Brain pericyte (primary cell): ENCODE measurements at regions not wholly inside any gene's neighbourhood (a gene's known extent, or its start where the extent isn't known, plus 50 kb on each side); places are given as distances from the start of the nearest gene placed in this dataset.

Experiments used
- DNase-seq: peaks from one replicate; pipeline ENCODE4 v3.0.0-alpha.2; 2012; ENCODE audit warnings: low read depth, low spot score

GRCh38 chr5:61784341-61784740, 452.3 kb downstream of the ZSWIM6 start:
- no peak for DNase-seq

GRCh38 chr5:61788548-61788947, 456.5 kb downstream of the ZSWIM6 start:
- DNase-seq, result no peak

DNA sequence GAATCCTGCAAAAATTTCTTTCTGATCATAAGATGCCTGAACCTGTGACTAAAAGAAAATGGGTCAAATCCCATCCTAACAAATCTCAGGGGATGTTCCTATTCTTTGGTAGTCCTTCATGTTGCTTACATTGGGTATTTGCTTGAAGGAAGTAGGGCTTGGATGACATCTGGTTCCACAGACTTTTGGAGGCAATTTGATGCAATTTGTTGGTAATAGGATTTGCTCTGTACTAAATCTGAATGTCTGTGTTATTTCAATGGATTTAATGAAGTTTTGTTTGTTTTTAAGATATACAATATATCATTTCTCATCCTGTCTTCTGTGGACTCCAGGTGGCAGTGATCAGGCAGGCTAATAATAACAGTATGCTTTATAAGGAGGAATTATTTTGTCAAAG, 457.9 kb downstream of the ZSWIM6 start:
- no peak for DNase-seq

GRCh38 chr5:61790678-61791077, 458.6 kb downstream of the ZSWIM6 start:
- DNase-seq, result no peak

GRCh38 chr5:61796773-61797172, 464.7 kb downstream of the ZSWIM6 start:
- DNase-seq, result no peak

DNA sequence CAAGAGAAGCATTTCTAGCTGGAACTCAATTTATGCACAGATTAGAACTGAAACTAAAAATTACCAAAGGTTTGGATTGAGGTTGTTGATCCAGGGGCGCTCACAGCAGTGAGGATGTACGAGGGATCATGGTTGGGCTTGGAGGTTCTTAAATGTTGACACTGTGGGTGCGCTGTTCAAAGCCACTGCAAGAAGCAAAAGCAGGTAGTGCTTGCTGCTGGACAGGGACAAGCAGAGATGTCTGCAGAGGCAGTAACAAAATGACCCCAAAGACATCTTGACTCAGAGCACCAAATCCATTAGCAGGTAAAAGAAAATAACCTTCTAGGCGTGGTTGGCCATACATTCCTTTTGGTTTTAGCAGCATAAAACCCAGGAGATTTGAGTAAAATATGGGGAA, 468.4 kb downstream of the ZSWIM6 start:
- no peak for DNase-seq

- DNase-seq, result no peak
These were observed 469.1 kb downstream of the ZSWIM6 start for GRCh38 chr5:61801174-61801573.

- DNase-seq, result no peak
These were observed 470.4 kb downstream of the ZSWIM6 start for GRCh38 chr5:61802456-61802855.

- DNase-seq, result no peak
These were observed 473.0 kb downstream of the ZSWIM6 start for GRCh38 chr5:61805101-61805500.

- DNase-seq, result no peak
These were observed 474.5 kb downstream of the ZSWIM6 start for GRCh38 chr5:61806491-61807020.

GRCh38 chr5:61808091-61808490, 476.0 kb downstream of the ZSWIM6 start:
- no peak for DNase-seq

DNA sequence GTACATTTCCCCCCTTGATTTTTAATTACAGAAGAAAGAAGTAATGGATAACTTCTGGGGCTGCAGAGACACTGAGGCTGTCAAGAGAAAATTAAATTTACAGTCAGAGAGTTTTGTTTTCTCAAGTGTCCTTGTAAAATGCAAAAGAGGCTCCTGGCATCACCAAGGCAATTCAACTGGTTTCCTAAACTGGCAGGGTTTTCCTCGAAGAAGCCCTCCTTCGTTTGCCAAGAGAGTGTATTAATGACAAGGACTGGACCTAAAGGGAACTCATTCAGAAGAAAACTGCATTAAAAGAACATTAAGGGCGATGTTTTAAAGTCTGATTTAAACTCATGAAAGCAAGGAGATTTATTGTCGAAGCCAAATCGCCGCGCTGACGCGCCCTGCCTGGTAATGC, 476.9 kb downstream of the ZSWIM6 start:
- DNase-seq, result no peak

GRCh38 chr5:61809651-61810050, 477.6 kb downstream of the ZSWIM6 start:
- DNase-seq, result no peak

DNA sequence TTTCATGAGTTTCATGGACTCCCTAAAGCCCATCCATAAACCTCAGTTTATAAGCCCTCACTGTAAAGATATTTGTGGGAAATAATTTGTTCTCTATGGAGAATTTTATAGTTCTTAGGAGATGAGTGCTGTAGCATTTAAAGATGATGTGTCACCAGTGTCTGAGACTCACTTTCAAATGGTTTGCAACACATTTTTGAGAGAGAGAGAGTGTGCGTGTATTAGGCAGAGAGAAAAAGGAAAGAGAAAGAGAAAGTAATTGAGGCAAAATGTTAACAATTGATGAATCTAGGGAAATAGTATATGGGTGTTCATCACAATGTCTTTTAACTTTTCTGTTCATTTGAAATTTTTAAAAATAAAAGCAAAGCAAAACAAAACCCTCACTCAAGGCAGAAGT, 479.0 kb downstream of the ZSWIM6 start:
- DNase-seq, result no peak

DNA sequence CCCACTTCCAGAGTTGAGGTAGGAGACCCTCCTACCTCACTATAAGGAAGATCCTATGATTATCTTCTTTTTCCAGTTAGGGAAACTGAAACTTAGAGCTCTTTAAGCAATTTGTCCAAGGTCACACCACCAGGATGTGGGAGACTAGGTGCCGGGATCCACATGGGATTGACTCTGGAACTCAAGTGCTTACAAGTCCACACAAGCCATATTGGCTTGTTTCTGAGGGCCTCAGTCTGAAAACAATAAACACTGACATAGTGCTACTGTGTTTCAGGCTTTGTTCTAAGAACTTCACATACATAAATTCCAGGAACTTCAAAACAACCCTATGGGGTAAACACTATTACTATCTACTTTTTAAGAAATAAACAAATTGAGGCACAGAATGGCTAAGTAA, 481.3 kb downstream of the ZSWIM6 start:
- no peak for DNase-seq

DNA sequence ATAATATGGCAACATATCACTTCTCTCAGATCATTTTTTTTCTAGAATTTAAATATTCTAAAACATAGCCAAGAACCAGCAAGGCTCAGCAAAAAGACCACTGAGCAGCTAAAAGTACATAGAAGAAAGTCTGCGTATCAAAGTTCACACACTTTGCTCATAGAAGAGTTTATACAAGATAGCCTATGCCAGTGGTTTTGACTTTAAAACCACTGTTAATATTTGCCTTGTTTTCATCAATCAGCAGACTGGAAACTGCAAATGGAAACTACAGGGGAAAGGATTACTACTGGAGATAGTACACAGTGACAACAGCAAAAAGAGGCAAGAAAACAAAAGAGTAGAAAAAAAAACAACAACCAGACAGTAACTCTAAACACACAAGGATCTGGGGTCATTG, 483.3 kb downstream of the ZSWIM6 start:
- DNase-seq, result no peak

GRCh38 chr5:61816146-61816545, 484.1 kb downstream of the ZSWIM6 start:
- no peak for DNase-seq

DNA sequence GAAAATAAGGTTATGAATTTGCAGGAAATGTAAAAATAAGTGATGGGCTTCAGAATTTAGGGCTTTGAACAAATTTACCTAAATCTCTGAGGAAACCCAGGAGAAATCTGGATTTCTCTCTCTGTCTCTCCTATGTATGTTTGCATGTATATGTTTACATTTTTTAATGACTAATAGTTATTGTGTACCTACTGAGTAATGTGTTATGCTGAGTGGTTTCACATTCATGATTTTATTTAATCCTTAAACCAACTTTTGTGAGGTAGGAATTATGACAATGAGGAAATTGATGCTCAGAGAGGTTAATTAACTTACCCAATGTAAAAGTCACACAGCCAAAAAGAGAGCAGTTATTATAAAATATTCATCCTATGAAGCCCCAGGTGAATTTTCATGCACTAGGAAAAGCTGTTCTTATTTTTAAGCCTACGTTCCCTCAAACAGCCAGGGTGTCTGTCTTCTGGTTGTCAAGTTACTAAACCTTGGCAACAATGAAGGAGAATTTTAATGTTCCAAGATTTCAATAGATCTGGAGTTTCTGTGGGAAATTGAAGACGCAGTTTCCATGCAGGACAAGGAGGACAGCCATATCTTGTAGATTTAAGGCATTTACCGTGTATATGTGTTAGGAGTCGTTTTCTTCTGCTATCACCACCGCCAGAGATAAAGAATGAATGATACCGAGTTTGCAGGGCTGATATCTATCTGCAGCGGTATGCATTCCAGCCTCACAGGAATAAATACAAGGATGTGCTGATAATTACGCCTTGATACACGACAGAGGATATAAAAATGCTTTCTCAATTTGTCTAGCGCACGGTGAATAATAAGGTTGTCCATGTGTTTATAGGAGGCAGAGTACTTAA, 484.8 kb downstream of the ZSWIM6 start:
- no peak for DNase-seq

- no peak for DNase-seq
These were observed 485.6 kb downstream of the ZSWIM6 start for GRCh38 chr5:61817472-61818326.

DNA sequence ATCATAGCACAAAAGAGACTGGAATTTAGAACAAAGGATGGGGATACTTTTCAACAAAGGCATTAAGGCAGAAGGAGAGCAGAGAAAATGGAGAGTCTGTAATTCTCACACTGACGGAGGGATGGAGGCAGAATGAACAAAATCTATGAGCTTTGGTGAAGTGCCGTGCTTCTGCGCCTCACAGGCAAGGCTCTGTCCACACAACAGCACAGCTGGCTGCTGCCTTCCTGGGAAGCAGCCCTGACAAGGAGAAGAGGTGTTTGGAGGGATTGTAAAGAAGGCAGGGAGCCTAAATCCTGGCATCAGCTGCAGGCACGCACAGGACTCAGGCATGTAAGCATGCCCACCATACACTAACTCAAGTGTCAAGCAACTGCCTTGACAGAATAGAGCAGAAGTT, 485.2 kb upstream of the KIF2A start:
- DNase-seq, result no peak

DNA sequence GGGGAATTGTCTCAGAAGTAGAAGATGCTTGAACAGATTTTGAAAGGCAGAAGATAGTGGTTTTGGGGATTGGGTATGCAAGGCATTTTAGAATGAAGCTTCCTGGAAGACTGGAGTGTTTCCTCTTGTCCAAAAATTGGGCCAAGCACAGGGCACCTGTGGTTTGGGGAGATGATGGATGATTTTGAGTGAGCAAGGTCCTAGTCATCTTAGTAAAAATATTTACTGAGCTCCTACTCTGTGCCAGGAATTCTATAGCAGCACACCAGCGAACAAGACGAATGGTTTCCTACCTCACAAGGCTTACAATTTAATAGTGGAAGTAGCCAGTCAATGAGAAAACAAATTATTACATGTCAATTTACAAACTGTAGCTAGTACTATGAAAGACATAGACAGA, 484.4 kb upstream of the KIF2A start:
- no peak for DNase-seq

DNA sequence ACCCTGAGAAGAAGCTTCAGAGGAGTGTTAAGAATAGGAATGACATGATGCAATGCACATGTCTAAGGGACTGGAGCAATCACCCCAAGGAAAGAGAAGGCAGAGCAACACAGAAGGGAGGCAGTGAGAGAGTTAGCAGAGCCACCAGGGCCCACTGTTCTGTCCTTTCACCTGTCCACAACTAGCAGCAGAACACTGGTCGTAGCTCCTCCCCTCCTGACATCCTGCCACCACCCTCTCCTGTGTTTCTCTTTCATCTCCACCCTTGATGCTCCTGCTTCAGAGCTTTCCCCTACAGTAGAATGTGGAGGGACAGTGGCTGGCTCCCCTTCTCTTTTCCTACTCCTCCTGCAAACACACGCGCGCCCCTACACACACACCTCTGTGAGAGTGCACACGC, 483.4 kb upstream of the KIF2A start:
- no peak for DNase-seq

- no peak for DNase-seq
These were observed 482.9 kb upstream of the KIF2A start for GRCh38 chr5:61823065-61823464.
